H1 (cell line): ENCODE measurements at regions not wholly inside any gene's neighbourhood (a gene's known extent, or its start where the extent isn't known, plus 50 kb on each side); places are given as distances from the start of the nearest gene placed in this dataset.

ENCODE experiments used
- GABPA ChIP-seq: IDR thresholded peaks from 2 replicates; pipeline ENCODE4 v1.6.1; 2011; ENCODE audit warnings: mild to moderate bottlenecking, low read length, moderate library complexity, borderline replicate concordance; ENCODE audit not compliant: insufficient read depth
- RFX5 ChIP-seq: IDR thresholded peaks from 2 replicates; pipeline ENCODE4 v1.6.1; 2011; ENCODE audit warnings: low read depth, low read length, improper control_type of control experiment, borderline replicate concordance
- SIN3A ChIP-seq, 2 experiments: IDR thresholded peaks in 1 of 2; conservative IDR thresholded peaks in 1 of 2; 2 replicates each; pipeline ENCODE4 v1.6.1; 2011 to 2012; ENCODE audit warnings: low read length in 2 of 2, improper control_type of control experiment in 1 of 2, low read depth in 1 of 2, mild to moderate bottlenecking in 1 of 2

DNA sequence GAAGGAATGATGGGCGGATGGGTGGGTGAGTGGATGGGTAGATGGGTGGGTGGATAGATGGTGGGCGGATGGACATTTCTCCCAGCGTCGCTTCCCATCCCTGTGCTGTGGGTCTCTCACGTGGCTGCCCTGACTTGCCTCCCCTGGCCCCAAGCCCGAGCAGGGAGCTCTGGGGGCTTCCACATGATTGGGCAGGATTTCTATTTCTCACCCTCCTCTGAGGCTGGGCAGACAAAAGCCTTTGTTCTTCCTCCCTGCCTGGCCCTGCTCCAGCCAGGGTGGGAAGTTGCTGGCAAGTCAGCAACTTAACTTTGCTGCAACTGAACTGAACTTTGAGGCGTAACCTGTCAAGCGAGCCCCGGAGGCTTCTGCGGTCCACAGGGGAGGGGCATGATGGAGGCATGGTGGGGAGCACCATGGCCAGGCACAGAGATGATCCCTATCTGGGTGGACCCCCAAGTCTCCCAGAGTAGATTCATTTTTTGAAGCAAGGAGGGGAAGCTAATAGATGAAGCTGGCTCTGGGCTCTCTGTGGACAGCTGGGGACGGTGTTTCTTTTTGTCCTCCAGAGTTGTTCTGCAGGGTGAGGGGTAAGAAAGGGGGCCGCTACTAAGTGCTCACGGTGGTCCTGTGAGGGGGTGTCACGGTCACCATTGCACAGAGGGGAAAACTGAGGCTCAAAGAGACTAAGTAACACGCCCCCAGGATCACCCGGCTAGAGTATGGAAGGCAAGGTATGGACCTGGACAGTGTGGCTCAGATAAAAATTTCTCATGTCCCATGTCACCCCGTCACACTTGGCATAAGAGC is 140.1 kb downstream of the CEBPB start (continued):
- TF ChIP-seq RFX5: no peak
- no peak for TF ChIP-seq GABPA
- no peak for TF ChIP-seq SIN3A (conservative IDR thresholded peaks at IDR 0.05 in 1 of 2, IDR thresholded peaks at IDR 0.05 in 1 of 2; ENCODE audit: low read depth in 1 of 2, low read length in 2 of 2)
